Glomerular endothelial cell (primary cell): ENCODE measurements at regions not wholly inside any gene's neighbourhood (a gene's known extent, or its start where the extent isn't known, plus 50 kb on each side); places are given as distances from the start of the nearest gene placed in this dataset.

Source experiments
- DNase-seq: peaks from one replicate; pipeline ENCODE4 v3.0.0-alpha.2; 2011; ENCODE audit warnings: low read depth, low spot score; ENCODE audit errors: extremely low read depth

DNA sequence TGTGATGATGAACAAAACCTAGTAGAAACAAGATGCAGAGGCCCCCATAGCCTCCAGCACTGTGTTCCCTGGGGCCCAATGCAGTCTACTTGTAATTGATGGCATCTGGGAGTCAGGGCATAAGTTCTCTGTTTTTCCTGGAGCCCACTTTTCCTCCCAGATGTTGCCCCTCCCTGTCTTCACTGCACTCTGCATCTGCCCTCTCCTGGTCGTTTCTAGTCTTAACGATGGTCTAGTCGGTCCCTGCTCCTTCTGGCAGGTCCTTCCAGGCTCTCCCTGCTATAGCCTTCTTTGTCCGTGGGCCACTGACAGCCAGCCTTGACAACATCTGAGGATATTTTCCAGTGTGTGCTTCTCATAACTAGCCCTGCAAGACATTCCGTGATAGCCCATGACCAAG lies 208.3 kb downstream of the GXYLT1 start:
- DNase-seq, result no peak

DNA sequence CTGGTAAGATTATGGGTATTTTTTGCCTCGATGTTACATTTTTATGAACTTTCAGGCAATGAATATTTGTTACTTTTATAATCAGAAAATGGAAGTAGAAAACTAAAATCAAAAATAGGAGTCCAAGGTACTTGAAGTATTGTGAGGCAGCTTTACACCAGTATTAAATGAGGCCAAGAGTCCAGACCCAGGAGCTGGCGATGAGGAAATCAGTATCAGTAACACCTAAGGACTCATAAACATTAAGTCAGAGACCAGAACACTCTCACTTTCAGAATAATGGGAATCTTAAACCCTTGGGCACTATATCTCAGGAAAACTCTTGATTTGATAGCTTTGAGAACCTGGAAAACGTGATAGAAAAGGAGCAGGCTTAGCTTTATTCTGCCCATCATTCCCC lies 208.8 kb downstream of the GXYLT1 start:
- no peak for DNase-seq

DNA sequence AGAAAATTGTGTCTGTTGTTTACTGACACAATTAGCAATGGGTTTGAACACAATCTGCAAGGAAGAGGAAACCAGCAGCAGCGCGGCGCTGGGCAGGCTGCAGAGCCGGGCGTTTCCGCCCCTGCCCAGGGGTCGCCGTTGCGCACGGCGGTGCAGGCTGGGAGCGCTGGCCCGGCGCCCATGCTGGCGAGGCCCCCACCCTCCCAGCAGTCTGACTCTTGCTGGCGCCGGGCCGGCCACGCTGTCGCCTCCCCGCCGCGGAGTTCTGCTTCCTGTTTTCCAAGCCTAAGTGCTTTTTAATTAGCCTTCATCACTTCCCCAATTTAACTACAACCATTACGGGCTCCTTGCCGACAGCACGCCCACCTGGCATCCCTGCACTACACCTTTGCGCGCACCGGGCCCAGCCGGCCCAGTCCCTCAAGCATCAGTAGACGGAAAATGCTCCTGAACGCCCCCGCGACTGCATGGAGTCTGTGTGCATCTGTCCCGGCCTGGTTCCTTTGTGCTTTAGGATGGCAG lies 212.1 kb downstream of the GXYLT1 start:
- DNase-seq, result no peak

DNA sequence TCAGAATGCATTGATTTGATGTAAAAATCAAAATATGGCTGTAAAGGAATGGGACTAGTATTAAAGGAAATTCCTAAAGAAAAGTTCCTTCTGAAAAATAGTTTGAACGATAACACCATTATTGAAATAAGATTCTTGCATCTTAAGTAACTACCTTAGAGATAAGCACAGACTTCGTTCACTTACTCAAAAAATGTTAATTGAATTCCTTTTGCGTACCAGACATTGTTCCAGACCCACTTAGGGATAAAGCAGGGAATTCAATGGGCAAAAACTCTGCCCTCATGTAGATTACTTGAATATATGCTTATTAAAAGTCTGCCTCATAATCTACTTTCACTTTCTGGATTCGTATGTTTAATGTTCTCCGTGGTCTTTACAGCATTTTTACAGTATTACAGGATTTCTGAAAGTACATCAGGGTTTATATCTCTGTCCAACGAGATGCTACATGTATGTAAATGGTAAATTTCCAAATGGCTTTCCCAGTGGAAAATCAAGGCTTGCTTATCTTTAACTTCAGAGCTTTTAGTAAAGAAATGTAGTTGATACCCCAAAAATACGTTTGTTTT lies 213.7 kb downstream of the GXYLT1 start:
- no peak for DNase-seq

DNA sequence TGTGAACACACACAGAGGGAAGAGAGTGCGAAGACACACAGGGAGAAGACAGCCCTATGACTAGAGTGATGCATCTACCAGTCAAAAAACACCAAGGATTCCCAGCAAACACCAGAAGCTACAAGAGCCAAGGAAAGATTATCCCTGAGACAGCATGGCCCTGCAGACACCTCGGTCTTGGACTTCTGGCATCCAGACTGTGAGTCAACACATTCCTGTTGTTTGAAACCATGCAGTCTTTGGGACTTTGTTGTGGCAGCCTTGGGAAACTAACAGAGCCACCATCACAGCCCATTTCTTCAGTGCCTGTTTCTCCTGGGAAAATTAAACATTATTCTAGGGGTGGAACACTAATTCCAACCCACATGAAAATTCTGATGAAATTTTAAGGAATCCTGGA lies 220.6 kb downstream of the GXYLT1 start:
- no peak for DNase-seq

DNA sequence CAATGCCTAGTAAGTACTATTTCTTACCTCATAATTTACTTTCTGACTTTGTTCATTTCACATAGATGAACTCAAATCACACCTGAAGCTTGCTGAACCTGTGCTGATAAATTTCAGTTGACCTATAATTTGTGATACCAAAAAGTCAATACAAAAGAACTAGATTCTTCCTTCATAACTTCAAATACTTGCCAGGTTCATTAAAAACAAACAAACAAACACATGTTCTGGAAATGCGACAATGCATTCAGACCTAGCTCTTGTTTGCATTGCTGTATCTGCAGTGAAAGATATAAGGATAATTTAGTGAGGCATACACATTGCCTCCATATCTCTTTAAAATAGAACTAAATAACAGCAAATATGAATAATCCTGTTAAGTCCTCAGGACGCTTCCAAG lies 221.3 kb downstream of the GXYLT1 start:
- no peak for DNase-seq

DNA sequence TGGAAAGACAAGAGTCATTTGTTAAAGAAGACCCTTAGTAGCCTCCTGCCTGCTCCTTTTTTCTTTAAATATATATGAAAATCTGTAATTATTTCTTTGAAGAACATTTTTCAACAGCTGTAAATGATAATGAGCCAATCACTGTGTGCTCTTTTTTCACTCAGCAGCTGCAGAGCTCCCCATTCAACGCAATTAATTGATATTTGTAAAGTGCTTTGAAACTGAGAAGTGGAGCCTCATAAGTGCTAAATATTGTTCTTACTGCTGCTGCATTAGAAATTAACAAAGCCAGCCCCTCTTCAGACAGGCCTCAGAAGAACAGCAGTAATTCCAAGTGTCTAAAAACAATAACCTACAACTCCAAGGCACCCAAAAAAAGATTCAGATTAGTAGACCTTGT lies 224.3 kb downstream of the GXYLT1 start:
- DNase-seq, result no peak

DNA sequence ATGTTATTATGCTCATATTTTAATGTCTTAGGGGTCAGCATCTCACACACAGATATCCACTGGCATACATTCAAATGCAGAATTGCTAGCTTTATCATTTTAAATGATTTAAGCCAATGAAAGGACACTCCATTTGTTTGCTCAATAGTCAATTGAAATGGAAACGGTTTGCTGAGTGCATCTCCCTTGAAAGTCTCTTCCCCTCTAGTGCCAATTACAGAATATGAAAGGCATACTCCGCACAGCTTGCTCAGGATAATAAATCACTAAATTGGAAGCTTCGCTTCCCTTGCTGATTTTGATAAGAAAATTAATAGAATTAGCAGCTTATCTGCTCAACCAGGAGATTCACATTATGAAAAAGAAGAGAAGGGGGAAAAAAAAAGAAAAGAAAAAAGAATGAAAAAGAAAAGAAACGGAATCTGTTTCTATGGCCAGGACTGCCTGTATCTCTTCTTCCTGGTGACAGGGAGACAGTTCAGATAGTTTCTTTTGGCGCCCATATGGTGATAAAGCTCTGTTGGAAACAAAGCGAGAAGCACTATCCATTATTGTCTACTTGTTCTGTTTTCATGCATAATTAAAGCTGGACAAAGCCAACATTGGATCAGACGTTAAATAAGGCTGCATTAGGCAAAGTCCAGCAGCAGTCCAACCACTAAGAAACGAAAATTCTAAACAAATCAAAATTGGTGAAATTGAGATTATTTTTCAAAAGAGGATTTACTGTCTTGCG lies 225.0 kb downstream of the GXYLT1 start:
- no peak for DNase-seq

DNA sequence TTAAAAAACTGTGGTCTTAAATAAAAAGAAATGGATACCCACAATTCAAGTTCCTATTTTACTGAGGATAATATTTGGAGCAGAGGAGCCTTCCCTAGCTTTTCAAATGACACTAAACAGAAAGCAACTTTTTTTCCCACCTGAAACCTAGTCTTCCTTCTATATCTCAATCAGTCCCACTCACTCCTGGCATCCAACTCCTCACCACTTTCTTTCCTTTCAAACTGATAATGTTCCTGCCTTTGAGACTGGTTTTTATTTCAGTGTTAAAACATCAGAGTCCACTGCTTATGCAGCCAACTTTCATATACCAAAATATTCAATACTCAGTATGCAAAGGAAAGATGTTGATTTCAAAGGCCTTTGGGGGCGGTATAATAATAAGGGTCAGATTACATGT lies 225.6 kb downstream of the GXYLT1 start:
- DNase-seq, result no peak

DNA sequence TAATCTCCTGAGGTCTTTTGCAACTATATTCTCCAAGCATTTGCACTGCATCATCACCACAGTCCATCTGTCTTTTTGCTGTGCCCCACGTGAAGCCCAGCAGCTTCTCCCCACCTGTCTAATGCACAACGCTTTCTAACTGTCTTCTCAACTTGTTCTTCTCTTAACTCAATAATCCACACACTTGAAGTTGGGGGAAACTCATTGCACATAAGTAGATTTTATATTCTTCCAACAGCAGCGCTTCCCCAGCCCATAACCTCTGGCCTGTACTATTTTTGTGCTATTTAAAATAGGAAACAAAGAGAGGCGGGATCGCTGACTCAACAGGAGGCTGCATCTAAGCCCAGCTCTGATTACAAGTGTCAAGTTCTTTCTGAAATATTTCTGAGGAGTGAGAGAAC lies 226.7 kb downstream of the GXYLT1 start:
- DNase-seq, result no peak

DNA sequence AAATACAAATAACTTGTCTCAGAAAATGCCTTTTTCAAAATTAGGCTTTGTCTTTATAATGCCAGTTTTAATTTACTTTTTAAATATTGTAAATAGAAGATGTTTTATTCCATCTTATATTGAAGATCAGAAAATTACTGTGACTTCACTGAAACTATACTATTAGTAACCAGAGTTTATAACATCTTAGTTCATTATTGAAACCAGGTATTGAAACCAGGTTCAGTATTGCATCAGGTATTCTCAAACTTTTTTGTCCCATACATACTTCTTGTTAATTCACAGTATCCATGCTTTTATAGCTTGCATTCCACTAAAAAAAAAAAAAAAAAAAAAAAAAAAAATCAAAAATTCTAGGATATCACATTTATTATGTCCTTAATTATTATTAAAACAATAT lies 227.5 kb downstream of the GXYLT1 start:
- no peak for DNase-seq

DNA sequence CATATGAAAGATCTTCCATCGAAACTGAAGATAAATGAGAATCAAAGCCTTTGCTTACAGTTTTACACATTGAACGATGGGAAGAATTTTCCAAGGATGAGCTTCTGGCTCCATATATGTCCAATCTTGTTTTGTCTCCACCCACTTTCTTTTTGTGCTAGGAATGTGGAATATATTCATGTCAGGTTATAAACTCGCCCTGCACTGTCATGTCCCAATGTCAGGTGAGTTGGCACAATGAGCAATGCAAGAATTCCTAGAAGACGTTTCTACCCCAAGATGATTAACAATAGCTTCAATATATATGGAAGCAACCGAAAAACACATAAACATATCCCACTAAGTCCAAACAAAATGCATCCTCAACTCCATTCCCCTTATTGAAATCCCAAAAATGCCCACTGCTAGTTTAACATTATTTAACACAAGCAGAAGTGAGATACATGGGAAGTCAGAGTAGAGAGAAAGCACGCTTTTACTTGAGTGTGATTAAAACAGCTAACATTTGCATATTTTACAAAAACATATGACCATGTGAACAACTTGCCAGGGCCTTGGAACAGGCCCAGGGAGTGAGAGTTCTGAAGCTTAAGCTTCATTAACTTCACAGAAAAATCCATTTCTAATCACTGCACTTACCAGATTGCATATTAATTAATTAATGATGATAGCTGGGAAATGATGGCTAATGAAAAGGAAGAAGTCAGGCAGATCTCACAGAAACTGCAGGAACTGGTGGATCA lies 233.9 kb downstream of the GXYLT1 start:
- DNase-seq, result no peak

DNA sequence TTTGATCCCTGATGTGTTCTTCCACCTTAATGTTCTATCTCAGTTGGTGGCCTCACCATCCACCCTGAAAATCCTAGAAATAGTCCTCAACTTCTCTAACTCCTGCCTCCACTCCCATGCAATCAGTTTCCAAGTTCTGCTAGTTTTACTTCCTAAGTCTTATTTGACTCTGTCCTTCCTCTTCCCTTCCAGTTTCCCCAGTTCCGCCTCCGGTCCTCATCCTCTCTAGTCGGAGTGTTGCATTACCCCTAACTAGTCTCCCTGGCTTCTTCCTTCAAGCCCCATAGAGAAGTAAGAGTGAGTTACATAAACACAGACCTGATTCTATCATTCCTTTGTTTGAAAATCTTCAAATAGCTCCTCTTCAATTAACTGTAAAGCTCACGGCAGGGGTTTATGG lies 236.5 kb downstream of the GXYLT1 start:
- no peak for DNase-seq

DNA sequence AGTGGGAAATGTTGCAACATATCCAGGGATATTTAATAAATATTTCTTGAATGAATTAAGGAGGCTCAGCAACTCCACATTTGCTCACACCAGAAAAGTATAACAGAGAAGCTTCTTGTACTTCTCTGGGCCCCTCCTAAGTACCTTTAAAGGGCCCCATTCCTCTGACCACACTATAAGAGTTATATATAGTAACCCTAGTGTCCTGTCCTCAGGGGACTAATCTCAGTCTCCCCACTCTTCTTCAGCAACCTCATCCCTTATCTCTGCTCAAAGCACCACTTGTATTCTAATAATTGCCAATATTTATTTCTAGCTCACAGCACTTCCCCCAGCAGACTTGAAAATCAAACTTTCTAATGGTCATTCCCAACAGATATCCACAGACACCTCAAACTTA lies 237.1 kb downstream of the GXYLT1 start:
- no peak for DNase-seq

DNA sequence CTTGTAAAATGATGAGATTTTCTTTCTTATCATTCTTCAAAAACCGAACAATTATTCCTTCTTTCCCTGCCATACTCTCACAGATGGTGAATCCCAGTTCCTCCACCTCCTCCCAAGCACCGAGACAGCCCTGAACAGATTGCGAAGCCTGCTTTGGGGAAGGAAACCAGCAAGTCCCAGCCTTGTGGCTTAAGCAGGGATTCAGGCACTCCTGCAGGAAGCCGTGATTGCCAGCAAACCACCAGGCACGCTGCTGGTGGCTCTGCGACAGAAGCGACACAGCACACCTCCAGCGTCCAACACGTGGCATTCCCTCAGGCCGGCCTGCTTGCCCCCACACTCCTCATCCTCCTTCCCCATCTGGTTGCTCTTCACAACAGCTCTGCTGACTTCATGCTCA lies 237.7 kb downstream of the GXYLT1 start:
- no peak for DNase-seq

DNA sequence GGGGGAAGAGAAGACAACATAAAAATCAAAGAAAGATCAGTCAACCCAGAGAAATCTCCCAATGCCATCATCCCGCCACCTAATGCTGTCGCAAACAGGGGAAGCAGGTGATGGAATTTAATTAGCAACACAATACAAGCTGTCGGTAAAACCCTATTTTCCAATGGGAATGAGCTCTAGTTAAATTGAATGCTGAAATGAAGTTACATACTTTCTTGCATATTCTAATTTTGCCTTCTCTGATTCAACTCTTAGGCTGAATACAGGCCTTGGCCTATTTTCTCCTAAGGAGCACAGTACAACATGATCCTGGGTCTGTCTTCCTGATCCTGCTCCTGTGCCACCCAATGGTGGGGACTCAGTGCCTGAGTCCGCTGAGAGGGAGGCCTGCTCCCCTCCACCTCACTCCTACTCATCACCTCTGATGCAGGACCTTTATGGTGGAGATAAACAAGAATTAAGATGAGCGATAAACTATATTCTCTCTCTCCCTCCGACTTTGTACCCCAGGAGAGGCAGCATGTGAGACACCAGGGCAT lies 238.8 kb downstream of the GXYLT1 start:
- no peak for DNase-seq

DNA sequence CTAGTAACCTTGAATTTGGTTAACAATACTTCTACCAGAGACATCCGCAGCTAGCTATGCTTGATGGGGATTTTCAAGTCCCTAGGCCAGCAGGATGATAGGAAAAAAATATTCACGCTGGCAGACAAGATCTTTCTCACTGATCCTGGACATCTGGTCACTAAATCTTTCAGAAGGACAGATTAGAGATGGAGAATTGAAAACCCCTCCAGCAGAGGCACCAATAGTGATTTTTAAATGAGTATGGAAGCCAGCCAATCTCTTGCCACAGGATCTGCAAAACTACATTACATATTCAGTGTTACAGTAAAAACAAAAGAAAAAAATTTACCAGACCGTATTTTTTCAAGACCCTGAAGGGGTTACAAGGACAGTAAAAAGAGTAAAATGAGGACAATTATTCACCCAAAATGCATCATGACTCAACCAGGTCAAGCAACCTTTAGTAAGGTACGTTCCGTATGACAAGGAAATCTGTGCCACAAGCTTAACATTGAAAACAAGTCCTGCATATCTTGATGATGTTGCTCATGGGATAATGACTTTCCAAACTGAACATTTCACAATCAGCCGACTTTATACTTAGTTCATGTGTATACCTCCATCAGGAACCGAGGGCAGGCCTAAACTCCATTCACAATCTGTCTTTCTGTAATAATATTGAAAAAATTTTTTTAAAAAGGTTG lies 239.5 kb downstream of the GXYLT1 start:
- DNase-seq, result no peak

DNA sequence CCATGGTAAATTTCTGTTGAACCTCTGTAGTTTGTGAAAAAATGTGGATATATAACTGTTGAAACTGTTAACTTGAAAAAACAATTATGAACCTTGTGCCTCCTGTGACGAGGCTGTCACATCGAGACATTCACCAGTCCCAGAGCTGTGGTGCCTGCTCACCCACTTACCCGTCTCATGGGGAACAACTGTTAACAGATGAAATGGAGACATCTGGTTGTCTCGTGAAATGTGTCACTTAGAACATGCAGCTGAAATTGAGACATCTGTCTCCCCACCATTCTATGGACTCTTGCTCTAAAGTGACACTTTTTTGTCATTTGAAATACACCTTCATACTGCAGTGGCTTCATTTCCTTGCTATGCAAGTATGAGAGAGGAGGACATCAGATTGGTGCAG lies 240.6 kb downstream of the GXYLT1 start:
- no peak for DNase-seq

DNA sequence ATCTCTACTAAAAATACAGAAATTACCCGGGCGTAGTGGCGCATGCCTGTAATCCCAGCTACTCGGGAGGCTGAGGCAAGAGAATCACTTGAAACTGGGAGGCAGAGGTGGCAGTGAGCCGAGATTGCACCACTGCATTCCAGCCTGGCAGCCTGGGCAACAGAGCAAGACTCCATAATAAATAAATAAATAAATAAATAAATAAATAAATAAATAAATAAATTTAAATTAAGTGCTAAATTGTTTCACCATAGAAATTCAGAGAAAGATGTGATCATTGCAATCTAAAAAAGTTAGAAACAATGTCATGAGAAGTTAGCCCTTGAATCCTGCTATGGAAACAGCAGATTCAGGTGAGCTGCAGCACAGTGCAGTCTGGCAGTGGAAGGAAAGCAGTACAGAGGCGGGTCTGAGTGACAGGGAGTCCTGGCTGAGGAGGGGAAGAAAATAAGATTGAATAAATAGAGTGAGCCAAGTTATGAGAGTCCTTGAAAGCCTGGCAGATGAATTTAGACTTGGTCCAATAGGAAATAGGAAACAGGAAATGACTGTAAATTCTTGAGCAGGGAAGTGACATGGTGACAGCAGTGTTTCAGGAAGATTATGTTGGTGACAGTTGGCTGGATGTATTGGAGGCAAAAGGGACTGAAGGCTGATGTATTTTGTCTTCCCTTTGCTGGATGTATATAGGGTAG lies 241.5 kb downstream of the GXYLT1 start:
- DNase-seq, result no peak

DNA sequence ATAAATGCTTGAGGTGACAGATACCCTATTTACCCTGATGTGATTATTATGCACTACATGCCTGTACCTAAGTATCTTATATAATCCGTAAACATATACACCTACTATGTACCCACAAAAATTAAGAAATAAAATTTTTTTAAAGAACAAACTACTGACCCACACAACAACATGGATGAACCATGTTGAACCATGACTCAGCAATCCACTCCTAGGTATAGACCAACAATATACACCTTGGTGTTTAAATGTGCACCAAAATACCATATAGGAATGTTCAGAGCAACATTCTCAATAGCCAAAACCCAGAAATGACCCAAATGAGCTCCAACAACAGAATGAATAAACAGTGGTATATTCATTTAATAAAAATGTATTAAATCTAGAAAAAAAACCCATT lies 245.1 kb downstream of the GXYLT1 start:
- no peak for DNase-seq

DNA sequence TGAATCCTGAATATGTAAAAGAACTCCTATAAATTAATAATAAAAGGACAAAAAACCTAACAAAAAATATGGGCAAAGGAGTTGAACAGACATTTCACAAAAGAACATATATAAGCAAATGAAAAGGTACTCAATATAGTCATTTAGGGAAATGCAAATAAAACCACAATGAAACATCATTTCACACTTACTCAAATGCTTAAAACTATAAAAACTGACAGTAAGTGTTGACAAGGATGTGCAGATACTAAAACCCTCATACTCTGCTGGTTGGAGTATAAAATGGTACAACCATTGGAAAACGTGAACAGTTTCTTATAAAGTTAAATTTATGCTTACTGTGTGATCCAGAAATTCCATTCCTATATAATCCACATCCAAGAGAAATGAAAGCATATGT lies 247.1 kb downstream of the GXYLT1 start:
- no peak for DNase-seq
